ENCODE measurements at regions not wholly inside any gene's neighbourhood (a gene's known extent, or its start where the extent isn't known, plus 50 kb on each side); places are given as distances from the start of the nearest gene placed in this dataset.
"Not testable (repeated sequence)": the region's sequence is repeated elsewhere in the genome, so short reads cannot be mapped to it uniquely, and the experiment has no call there.

GRCh38 chrX:112235547-112235946 is 153.0 kb upstream of the TRPC5 start:
- H3K79me2 ChIP-seq: no peaks in the 10 kb centered on the region
- no peak for TF ChIP-seq CTCF (IDR thresholded peaks at IDR 0.05; ENCODE audit: poor library complexity)
- TF ChIP-seq EZH2 (IDR thresholded peaks at IDR 0.05; ENCODE audit: borderline replicate concordance): no peak
- no peak for TF ChIP-seq EZH2phosphoT487 (IDR thresholded peaks at IDR 0.05; ENCODE audit: low read depth, severe bottlenecking, unreplicated experiment)
- DNase-seq (ENCODE audit: low spot score): no peak
- no peaks in the 10 kb centered on the region for H3K4me1 ChIP-seq (ENCODE audit: insufficient read depth)
- no peak overlapping the region for H3K4me2 ChIP-seq
- no peaks in the 10 kb centered on the region for H4K20me1 ChIP-seq (ENCODE audit: insufficient read depth, poor library complexity, severe bottlenecking)
- no peaks in the 10 kb centered on the region for H3K9me2 ChIP-seq (replicated peaks; ENCODE audit: insufficient read depth)
- H3K9me3 ChIP-seq (ENCODE audit: low read depth): no peaks in the 10 kb centered on the region
- H3K27me3 ChIP-seq: no peaks in the 10 kb centered on the region
- no peaks in the 10 kb centered on the region for H3K36me3 ChIP-seq (replicated peaks; ENCODE audit: insufficient read depth, low read depth)
- H3K4me3 ChIP-seq: no peak overlapping the region
- no peak overlapping the region for H3K27ac ChIP-seq
- no peak overlapping the region for H2AFZ ChIP-seq

GRCh38 chrX:112233164-112233563 is 150.6 kb upstream of the TRPC5 start:
- no peak overlapping the region for H3K4me3 ChIP-seq
- 96% methylated on average over 3 of the region's 3 CpGs for WGBS (ENCODE audit: low lambda C conversion rate, missing lambda C conversion rate)
- H3K9me3 ChIP-seq (ENCODE audit: low read depth): no peaks in the 10 kb centered on the region
- H3K4me1 ChIP-seq (ENCODE audit: insufficient read depth): no peaks in the 10 kb centered on the region
- H3K36me3 ChIP-seq (replicated peaks; ENCODE audit: insufficient read depth, low read depth): no peaks in the 10 kb centered on the region
- no peak overlapping the region for H2AFZ ChIP-seq
- no peaks in the 10 kb centered on the region for H3K79me2 ChIP-seq
- TF ChIP-seq CTCF (IDR thresholded peaks at IDR 0.05; ENCODE audit: poor library complexity): no peak
- no peak for TF ChIP-seq EZH2 (IDR thresholded peaks at IDR 0.05; ENCODE audit: borderline replicate concordance)
- no peak for TF ChIP-seq EZH2phosphoT487 (IDR thresholded peaks at IDR 0.05; ENCODE audit: low read depth, severe bottlenecking, unreplicated experiment)
- no peak for DNase-seq (ENCODE audit: low spot score)
- H4K20me1 ChIP-seq (ENCODE audit: insufficient read depth, poor library complexity, severe bottlenecking): no peaks in the 10 kb centered on the region
- H3K4me2 ChIP-seq: no peak overlapping the region
- H3K9me2 ChIP-seq (replicated peaks; ENCODE audit: insufficient read depth): no peaks in the 10 kb centered on the region
- no peaks in the 10 kb centered on the region for H3K27me3 ChIP-seq
- H3K27ac ChIP-seq: no peak overlapping the region

GRCh38 chrX:112226795-112227194 is 144.2 kb upstream of the TRPC5 start:
- H3K27me3 ChIP-seq; H3K9me3 ChIP-seq (ENCODE audit: low read depth); DNase-seq (ENCODE audit: low spot score); H4K20me1 ChIP-seq (ENCODE audit: insufficient read depth, poor library complexity, severe bottlenecking); H3K27ac ChIP-seq; H3K9me2 ChIP-seq (replicated peaks; ENCODE audit: insufficient read depth); H3K4me2 ChIP-seq; H2AFZ ChIP-seq; H3K4me1 ChIP-seq (ENCODE audit: insufficient read depth); H3K79me2 ChIP-seq; H3K36me3 ChIP-seq (replicated peaks; ENCODE audit: insufficient read depth, low read depth); H3K4me3 ChIP-seq: not testable (repeated sequence)
- WGBS (ENCODE audit: low lambda C conversion rate, missing lambda C conversion rate): 95% methylated on average over 4 of the region's 4 CpGs

- no peak for DNase-seq (ENCODE audit: low spot score)
- no peaks in the 10 kb centered on the region for H3K27me3 ChIP-seq
- no peaks in the 10 kb centered on the region for H3K9me2 ChIP-seq (replicated peaks; ENCODE audit: insufficient read depth)
- H3K9me3 ChIP-seq (ENCODE audit: low read depth): no peaks in the 10 kb centered on the region
- H3K27ac ChIP-seq: no peak overlapping the region
- no peak overlapping the region for H3K4me2 ChIP-seq
- no peak for TF ChIP-seq EZH2 (IDR thresholded peaks at IDR 0.05; ENCODE audit: borderline replicate concordance)
- TF ChIP-seq EZH2phosphoT487 (IDR thresholded peaks at IDR 0.05; ENCODE audit: low read depth, severe bottlenecking, unreplicated experiment): no peak
- no peak for TF ChIP-seq CTCF (IDR thresholded peaks at IDR 0.05; ENCODE audit: poor library complexity)
- H2AFZ ChIP-seq: no peak overlapping the region
- H4K20me1 ChIP-seq (ENCODE audit: insufficient read depth, poor library complexity, severe bottlenecking): no peaks in the 10 kb centered on the region
- 65% methylated on average over 2 of the region's 2 CpGs for WGBS (ENCODE audit: low lambda C conversion rate, missing lambda C conversion rate)
- no peaks in the 10 kb centered on the region for H3K4me1 ChIP-seq (ENCODE audit: insufficient read depth)
- no peaks in the 10 kb centered on the region for H3K36me3 ChIP-seq (replicated peaks; ENCODE audit: insufficient read depth, low read depth)
- H3K4me3 ChIP-seq: no peak overlapping the region
- H3K79me2 ChIP-seq: no peaks in the 10 kb centered on the region
Observed at GRCh38 chrX:112223391-112223790, 140.8 kb upstream of the TRPC5 start.

Data from hepatocyte (in vitro differentiated cells).